ENCODE measurements at regions not wholly inside any gene's neighbourhood (a gene's known extent, or its start where the extent isn't known, plus 50 kb on each side); places are given as distances from the start of the nearest gene placed in this dataset.

GRCh38 chr16:35173295-35173694, 1713.9 kb downstream of the TP53TG3F start:
- no peak for TF ChIP-seq CTCF (IDR thresholded peaks at IDR 0.05; ENCODE audit: low read depth, low read length, poor library complexity, severe bottlenecking)
- TF ChIP-seq EZH2phosphoT487 (IDR thresholded peaks at IDR 0.05; ENCODE audit: borderline replicate concordance, low read length) = no peak

Data from DOHH2 (cell line).